ENCODE measurements at regions not wholly inside any gene's neighbourhood (a gene's known extent, or its start where the extent isn't known, plus 50 kb on each side); places are given as distances from the start of the nearest gene placed in this dataset.

DNA sequence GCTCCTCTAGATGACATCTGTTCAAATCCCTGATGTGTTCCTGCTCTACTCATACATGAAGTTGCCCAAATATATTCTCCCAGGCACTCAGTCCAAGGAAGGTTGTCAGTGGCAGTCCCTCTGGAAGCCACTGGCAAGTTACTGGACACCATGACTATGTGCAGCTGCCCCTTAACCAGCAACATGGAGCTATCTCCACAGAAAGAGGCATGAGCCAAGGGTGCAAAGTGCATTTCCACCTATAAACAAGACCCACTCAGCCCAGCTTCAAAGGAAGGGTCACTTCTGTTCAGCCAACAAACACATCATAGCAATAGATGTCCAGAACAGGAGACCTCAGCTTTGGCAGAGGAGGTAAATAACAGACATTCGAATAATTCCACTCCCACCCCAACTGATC is 217.6 kb upstream of the PMEPA1 start:
- no peaks in the 10 kb centered on the region for H3K36me3 ChIP-seq (ENCODE audit: control insufficient read depth in 1 of 2, insufficient read depth in 2 of 2, low read length in 2 of 2)
- peaks cover 0 to 7% of the 10 kb centered on the region in 2 donors for H3K9me3 ChIP-seq (ENCODE audit: control insufficient read depth in 1 of 2, low read length in 2 of 2)
- no peaks in the 10 kb centered on the region for H3K4me1 ChIP-seq (ENCODE audit: control insufficient read depth in 1 of 2, insufficient read depth in 2 of 2, low read length in 2 of 2)
- no peak overlapping the region for H3K27ac ChIP-seq (ENCODE audit: low read depth, low read length)
- H3K9ac ChIP-seq (ENCODE audit: low read depth in 1 of 2, low read length in 2 of 2): no peak overlapping the region
- no peaks in the 10 kb centered on the region for H3K27me3 ChIP-seq (ENCODE audit: control insufficient read depth in 1 of 2, insufficient read depth in 2 of 2, low read length in 2 of 2)
- H3K4me3 ChIP-seq (ENCODE audit: low read depth in 1 of 2, low read length in 2 of 2): no peak overlapping the region

DNA sequence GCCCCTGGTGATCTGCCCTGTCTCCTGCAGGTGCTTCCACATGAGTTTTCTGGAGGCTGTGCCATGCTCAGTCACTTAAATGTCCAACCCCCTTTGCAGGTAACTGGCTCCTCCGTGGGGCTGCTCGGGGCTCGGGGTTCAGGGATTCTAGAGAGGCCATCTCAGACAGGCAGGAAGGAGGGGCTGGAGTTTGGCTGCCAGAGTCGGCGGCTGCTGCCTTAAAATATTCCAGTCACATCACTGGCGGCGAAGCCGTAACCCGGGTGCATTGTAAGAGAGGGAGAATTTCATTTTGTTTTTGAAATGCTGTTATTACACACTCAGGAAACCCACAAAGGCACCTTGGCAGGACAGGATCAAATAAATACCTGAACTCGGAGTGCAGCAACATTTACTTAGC is 212.9 kb upstream of the PMEPA1 start:
- Histone ChIP-seq H3K9ac (ENCODE audit: low read depth in 1 of 2, low read length in 2 of 2) (no peak overlapping the region), H3K27me3 (ENCODE audit: control insufficient read depth in 1 of 2, insufficient read depth in 2 of 2, low read length in 2 of 2) (no peaks in the 10 kb centered on the region), H3K36me3 (ENCODE audit: control insufficient read depth in 1 of 2, insufficient read depth in 2 of 2, low read length in 2 of 2) (no peaks in the 10 kb centered on the region), H3K9me3 (ENCODE audit: control insufficient read depth in 1 of 2, low read length in 2 of 2) (peaks cover 0 to 7% of the 10 kb centered on the region in 2 donors), H3K27ac (ENCODE audit: low read depth, low read length) (no peak overlapping the region), H3K4me3 (ENCODE audit: low read depth in 1 of 2, low read length in 2 of 2) (no peak overlapping the region), H3K4me1 (ENCODE audit: control insufficient read depth in 1 of 2, insufficient read depth in 2 of 2, low read length in 2 of 2) (peaks cover 15 to 18% of the 10 kb centered on the region in 2 donors)

DNA sequence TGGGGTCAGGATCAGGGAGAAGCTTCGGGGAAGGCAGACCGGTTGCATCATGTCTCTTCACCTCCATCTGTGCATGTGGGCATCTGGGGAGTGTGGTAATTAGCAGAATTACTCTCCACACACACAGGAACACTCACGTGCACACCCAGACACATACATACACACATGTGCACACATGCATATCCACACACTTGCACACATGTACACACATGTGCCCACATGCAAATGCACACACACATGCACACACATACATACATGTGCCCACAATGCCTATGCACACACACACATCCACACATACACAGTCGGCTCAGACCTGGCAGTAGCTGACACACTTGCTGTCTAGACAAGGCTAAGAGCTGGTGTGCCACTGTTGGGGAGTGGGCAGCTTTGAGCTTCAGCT is 212.3 kb upstream of the PMEPA1 start:
- H3K27me3 ChIP-seq (ENCODE audit: control insufficient read depth in 1 of 2, insufficient read depth in 2 of 2, low read length in 2 of 2): no peaks in the 10 kb centered on the region
- H3K27ac ChIP-seq (ENCODE audit: low read depth, low read length): no peak overlapping the region
- H3K9me3 ChIP-seq (ENCODE audit: control insufficient read depth in 1 of 2, low read length in 2 of 2): peaks cover 0 to 7% of the 10 kb centered on the region in 2 donors
- no peak overlapping the region for H3K4me3 ChIP-seq (ENCODE audit: low read depth in 1 of 2, low read length in 2 of 2)
- H3K4me1 ChIP-seq (ENCODE audit: control insufficient read depth in 1 of 2, insufficient read depth in 2 of 2, low read length in 2 of 2): peaks cover 15 to 18% of the 10 kb centered on the region in 2 donors
- H3K36me3 ChIP-seq (ENCODE audit: control insufficient read depth in 1 of 2, insufficient read depth in 2 of 2, low read length in 2 of 2): no peaks in the 10 kb centered on the region
- H3K9ac ChIP-seq (ENCODE audit: low read depth in 1 of 2, low read length in 2 of 2): no peak overlapping the region

DNA sequence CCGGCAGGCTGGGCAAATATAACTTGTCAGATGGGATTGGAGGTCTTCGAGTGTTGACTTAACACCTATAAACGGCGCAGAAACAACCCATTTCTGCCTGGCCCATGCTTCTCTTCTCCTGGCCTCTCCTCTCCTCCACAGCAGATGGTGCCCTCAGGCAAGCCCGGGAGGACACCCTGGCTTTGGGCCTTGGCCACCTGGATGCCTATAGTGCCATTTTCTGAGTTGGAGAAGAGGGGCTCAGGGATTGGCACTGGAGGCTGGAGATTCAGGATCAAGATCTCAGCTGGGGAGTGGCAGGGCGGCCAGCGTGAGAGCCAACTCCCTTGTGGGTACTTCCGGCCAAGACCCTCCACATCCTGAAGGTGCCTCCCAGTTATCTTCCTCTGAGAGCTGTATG is 211.9 kb upstream of the PMEPA1 start:
- Histone ChIP-seq H3K9me3 (ENCODE audit: control insufficient read depth in 1 of 2, low read length in 2 of 2) (peaks cover 0 to 7% of the 10 kb centered on the region in 2 donors), H3K9ac (ENCODE audit: low read depth in 1 of 2, low read length in 2 of 2) (no peak overlapping the region), H3K27ac (ENCODE audit: low read depth, low read length) (no peak overlapping the region), H3K4me3 (ENCODE audit: low read depth in 1 of 2, low read length in 2 of 2) (no peak overlapping the region), H3K27me3 (ENCODE audit: control insufficient read depth in 1 of 2, insufficient read depth in 2 of 2, low read length in 2 of 2) (no peaks in the 10 kb centered on the region), H3K36me3 (ENCODE audit: control insufficient read depth in 1 of 2, insufficient read depth in 2 of 2, low read length in 2 of 2) (no peaks in the 10 kb centered on the region), H3K4me1 (ENCODE audit: control insufficient read depth in 1 of 2, insufficient read depth in 2 of 2, low read length in 2 of 2) (peaks cover 15 to 18% of the 10 kb centered on the region in 2 donors)

DNA sequence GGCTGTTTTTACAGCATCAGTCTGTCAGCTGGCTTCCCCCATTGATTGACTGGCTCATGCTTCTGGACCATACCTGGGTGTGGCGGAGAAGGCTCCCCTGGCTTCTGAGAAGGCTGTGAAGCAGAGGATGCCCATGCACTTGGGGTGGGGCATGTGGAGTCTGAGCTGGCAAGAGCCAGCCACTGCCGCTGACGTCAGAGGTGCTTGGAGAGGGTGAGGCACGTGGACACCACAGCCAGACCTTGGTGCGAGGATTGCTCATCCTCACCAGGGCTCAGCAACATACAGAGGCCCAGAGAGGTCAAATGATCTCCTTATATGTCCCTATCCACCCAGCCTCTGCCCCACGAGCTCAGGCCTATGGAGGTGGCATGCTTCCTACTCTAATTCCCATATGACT is 211.2 kb upstream of the PMEPA1 start:
- Histone ChIP-seq H3K36me3 (ENCODE audit: control insufficient read depth in 1 of 2, insufficient read depth in 2 of 2, low read length in 2 of 2) (no peaks in the 10 kb centered on the region), H3K4me1 (ENCODE audit: control insufficient read depth in 1 of 2, insufficient read depth in 2 of 2, low read length in 2 of 2) (peaks cover 15 to 18% of the 10 kb centered on the region in 2 donors), H3K27me3 (ENCODE audit: control insufficient read depth in 1 of 2, insufficient read depth in 2 of 2, low read length in 2 of 2) (no peaks in the 10 kb centered on the region), H3K9me3 (ENCODE audit: control insufficient read depth in 1 of 2, low read length in 2 of 2) (peaks cover 0 to 6% of the 10 kb centered on the region in 2 donors), H3K9ac (ENCODE audit: low read depth in 1 of 2, low read length in 2 of 2) (no peak overlapping the region), H3K4me3 (ENCODE audit: low read depth in 1 of 2, low read length in 2 of 2) (no peak overlapping the region), H3K27ac (ENCODE audit: low read depth, low read length) (no peak overlapping the region)

DNA sequence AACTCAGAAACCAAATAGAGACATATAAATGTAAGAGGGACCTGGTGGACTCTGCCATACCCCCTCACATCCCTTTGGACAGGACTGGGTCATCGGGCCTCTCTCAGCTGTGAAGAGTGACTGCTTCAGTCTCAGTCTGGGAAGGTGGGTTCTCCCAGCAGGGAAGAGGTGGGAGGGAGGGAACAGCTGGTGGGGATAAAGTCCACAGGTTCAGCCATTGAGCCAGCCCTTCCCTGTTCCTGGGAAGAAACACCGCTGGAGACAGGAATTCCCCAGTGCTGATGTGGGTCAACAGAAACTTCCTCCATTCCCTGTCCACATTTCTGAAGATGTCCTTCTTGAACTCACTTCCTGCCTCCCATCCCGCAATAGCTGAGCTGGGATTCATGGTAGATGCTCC is 209.2 kb upstream of the PMEPA1 start:
- Histone ChIP-seq H3K9me3 (ENCODE audit: control insufficient read depth in 1 of 2, low read length in 2 of 2) (no peaks in the 10 kb centered on the region), H3K36me3 (ENCODE audit: control insufficient read depth in 1 of 2, insufficient read depth in 2 of 2, low read length in 2 of 2) (no peaks in the 10 kb centered on the region), H3K27me3 (ENCODE audit: control insufficient read depth in 1 of 2, insufficient read depth in 2 of 2, low read length in 2 of 2) (no peaks in the 10 kb centered on the region), H3K27ac (ENCODE audit: low read depth, low read length) (no peak overlapping the region), H3K4me3 (ENCODE audit: low read depth in 1 of 2, low read length in 2 of 2) (no peak overlapping the region), H3K9ac (ENCODE audit: low read depth in 1 of 2, low read length in 2 of 2) (no peak overlapping the region), H3K4me1 (ENCODE audit: control insufficient read depth in 1 of 2, insufficient read depth in 2 of 2, low read length in 2 of 2) (peaks cover 15 to 18% of the 10 kb centered on the region in 2 donors)

DNA sequence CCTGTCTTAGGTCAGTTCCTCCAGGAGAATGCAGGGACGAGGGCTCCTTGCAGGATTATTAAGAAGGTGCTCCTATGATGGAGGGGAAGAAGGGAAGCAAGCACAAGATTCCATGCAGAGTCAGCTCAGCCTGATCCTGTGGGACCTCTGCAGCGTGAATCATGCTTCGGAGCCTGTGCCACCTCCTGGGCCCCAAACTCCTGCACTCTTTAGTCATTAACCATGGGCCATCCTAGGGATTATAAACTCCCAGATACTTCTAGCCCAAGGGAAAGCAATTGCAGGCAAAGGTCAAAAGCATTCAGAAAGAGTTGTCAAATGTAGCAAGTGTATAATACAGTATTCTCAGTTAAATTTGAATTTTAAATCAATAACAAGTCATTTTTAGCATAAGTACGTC is 208.7 kb upstream of the PMEPA1 start:
- H3K27ac ChIP-seq (ENCODE audit: low read depth, low read length): no peak overlapping the region
- no peaks in the 10 kb centered on the region for H3K27me3 ChIP-seq (ENCODE audit: control insufficient read depth in 1 of 2, insufficient read depth in 2 of 2, low read length in 2 of 2)
- no peak overlapping the region for H3K4me3 ChIP-seq (ENCODE audit: low read depth in 1 of 2, low read length in 2 of 2)
- H3K9me3 ChIP-seq (ENCODE audit: control insufficient read depth in 1 of 2, low read length in 2 of 2): no peaks in the 10 kb centered on the region
- H3K36me3 ChIP-seq (ENCODE audit: control insufficient read depth in 1 of 2, insufficient read depth in 2 of 2, low read length in 2 of 2): no peaks in the 10 kb centered on the region
- H3K9ac ChIP-seq (ENCODE audit: low read depth in 1 of 2, low read length in 2 of 2): no peak overlapping the region
- H3K4me1 ChIP-seq (ENCODE audit: control insufficient read depth in 1 of 2, insufficient read depth in 2 of 2, low read length in 2 of 2): peaks cover 15 to 18% of the 10 kb centered on the region in 2 donors

DNA sequence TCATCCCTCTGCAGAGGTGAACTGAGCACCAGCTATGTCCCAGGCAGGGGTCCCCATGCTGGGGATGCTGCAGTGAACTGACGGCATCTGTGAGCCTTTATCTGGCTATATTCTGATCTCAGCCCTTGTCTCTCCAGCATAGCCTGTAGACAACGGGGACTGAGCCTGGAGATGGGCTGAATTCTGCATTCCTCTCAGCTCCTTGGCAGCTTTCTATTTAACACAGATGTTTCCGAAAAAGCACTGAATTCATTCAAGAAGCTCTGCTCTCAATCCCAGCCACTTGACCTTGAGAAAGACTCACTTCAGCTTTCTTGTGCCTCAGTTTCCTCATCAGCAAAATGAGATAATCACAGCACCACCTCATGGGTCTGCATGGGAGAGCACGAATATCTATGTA is 204.4 kb upstream of the PMEPA1 start:
- H3K27ac ChIP-seq (ENCODE audit: low read depth, low read length): no peak overlapping the region
- no peaks in the 10 kb centered on the region for H3K9me3 ChIP-seq (ENCODE audit: control insufficient read depth in 1 of 2, low read length in 2 of 2)
- no peak overlapping the region for H3K4me3 ChIP-seq (ENCODE audit: low read depth in 1 of 2, low read length in 2 of 2)
- H3K4me1 ChIP-seq (ENCODE audit: control insufficient read depth in 1 of 2, insufficient read depth in 2 of 2, low read length in 2 of 2): peaks cover 10 to 12% of the 10 kb centered on the region in 2 donors
- no peaks in the 10 kb centered on the region for H3K27me3 ChIP-seq (ENCODE audit: control insufficient read depth in 1 of 2, insufficient read depth in 2 of 2, low read length in 2 of 2)
- no peaks in the 10 kb centered on the region for H3K36me3 ChIP-seq (ENCODE audit: control insufficient read depth in 1 of 2, insufficient read depth in 2 of 2, low read length in 2 of 2)
- no peak overlapping the region for H3K9ac ChIP-seq (ENCODE audit: low read depth in 1 of 2, low read length in 2 of 2)

DNA sequence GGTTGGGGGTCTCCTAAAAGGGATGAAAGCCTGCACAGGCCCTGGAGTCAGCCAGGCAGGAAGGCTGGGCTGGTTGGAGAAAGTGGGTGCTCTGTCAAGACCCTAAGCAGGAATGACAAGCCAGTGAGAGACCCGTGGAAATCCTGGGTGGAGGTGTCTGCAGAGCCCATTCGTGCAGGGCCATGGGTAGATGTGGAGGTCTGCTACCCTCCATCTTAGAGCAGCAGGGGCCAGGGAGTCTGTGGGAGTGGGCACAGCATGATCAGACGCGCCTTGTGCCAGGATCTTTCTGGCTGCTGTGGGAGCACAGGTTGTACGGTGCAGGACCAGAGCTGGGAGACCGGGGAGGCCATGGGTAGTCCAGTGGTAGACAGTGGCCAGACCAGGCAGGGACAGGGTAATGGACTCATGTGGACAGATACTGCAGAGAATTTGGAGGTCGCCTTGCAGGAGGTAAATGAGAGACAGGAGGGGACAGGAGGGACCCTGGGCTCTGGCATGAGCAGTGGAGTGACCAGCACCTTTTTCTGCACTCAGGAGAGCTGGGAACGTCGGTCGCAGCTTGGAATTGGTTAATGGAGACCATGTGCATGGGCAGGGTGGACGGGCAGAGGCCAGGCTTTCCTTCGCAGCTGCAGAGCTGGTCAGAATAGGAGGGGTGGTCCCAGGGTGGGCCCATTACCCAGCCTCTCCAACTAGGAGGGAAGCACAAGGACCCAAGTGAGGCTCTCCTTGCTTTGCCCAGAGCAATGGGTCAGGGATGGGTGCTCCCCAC is 203.5 kb upstream of the PMEPA1 start:
- H3K4me1 ChIP-seq (ENCODE audit: control insufficient read depth in 1 of 2, insufficient read depth in 2 of 2, low read length in 2 of 2): peaks cover 4 to 5% of the 10 kb centered on the region in 2 donors
- no peak overlapping the region for H3K27ac ChIP-seq (ENCODE audit: low read depth, low read length)
- no peaks in the 10 kb centered on the region for H3K27me3 ChIP-seq (ENCODE audit: control insufficient read depth in 1 of 2, insufficient read depth in 2 of 2, low read length in 2 of 2)
- no peaks in the 10 kb centered on the region for H3K9me3 ChIP-seq (ENCODE audit: control insufficient read depth in 1 of 2, low read length in 2 of 2)
- no peaks in the 10 kb centered on the region for H3K36me3 ChIP-seq (ENCODE audit: control insufficient read depth in 1 of 2, insufficient read depth in 2 of 2, low read length in 2 of 2)
- H3K4me3 ChIP-seq (ENCODE audit: low read depth in 1 of 2, low read length in 2 of 2): no peak overlapping the region
- no peak overlapping the region for H3K9ac ChIP-seq (ENCODE audit: low read depth in 1 of 2, low read length in 2 of 2)

DNA sequence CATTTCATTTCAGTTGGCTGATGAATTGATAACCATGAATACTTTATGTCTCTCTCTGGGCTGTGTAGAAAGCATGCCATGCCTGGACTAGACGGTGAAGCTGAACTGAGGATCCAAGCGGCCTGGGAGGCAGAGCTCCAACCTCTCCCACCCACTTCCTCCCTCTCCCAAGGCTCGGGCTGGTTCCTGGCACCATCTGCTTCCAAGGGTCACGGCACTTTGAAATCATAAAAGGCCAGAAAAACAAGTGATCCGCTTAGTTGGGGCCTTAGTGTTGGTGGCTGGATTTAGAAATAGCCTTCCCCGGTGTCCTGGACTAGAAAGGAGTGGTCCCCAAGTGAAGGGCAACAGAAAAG is 202.4 kb upstream of the PMEPA1 start:
- H3K4me1 ChIP-seq (ENCODE audit: control insufficient read depth in 1 of 2, insufficient read depth in 2 of 2, low read length in 2 of 2): no peaks in the 10 kb centered on the region

More for the DNA sequence above, 202.4 kb upstream of the PMEPA1 start:
- no peak overlapping the region for H3K9ac ChIP-seq (ENCODE audit: low read depth in 1 of 2, low read length in 2 of 2)
- H3K9me3 ChIP-seq (ENCODE audit: control insufficient read depth in 1 of 2, low read length in 2 of 2): no peaks in the 10 kb centered on the region
- no peaks in the 10 kb centered on the region for H3K36me3 ChIP-seq (ENCODE audit: control insufficient read depth in 1 of 2, insufficient read depth in 2 of 2, low read length in 2 of 2)
- no peak overlapping the region for H3K4me3 ChIP-seq (ENCODE audit: low read depth in 1 of 2, low read length in 2 of 2)
- no peak overlapping the region for H3K27ac ChIP-seq (ENCODE audit: low read depth, low read length)
- peaks cover 0 to 3% of the 10 kb centered on the region in 2 donors for H3K27me3 ChIP-seq (ENCODE audit: control insufficient read depth in 1 of 2, insufficient read depth in 2 of 2, low read length in 2 of 2)

All from duodenal mucosa (tissue), 2 donors.